ENCODE measurements at regions not wholly inside any gene's neighbourhood (a gene's known extent, or its start where the extent isn't known, plus 50 kb on each side); places are given as distances from the start of the nearest gene placed in this dataset.

GRCh38 chr3:153080778-153081240, 81.2 kb upstream of the RAP2B start:
- TF ChIP-seq, protein P1, sequence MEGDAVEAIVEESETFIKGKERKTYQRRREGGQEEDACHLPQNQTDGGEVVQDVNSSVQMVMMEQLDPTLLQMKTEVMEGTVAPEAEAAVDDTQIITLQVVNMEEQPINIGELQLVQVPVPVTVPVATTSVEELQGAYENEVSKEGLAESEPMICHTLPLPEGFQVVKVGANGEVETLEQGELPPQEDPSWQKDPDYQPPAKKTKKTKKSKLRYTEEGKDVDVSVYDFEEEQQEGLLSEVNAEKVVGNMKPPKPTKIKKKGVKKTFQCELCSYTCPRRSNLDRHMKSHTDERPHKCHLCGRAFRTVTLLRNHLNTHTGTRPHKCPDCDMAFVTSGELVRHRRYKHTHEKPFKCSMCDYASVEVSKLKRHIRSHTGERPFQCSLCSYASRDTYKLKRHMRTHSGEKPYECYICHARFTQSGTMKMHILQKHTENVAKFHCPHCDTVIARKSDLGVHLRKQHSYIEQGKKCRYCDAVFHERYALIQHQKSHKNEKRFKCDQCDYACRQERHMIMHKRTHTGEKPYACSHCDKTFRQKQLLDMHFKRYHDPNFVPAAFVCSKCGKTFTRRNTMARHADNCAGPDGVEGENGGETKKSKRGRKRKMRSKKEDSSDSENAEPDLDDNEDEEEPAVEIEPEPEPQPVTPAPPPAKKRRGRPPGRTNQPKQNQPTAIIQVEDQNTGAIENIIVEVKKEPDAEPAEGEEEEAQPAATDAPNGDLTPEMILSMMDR (optimal IDR thresholded peaks at IDR 0.05 in 1 of 3, IDR thresholded peaks at IDR 0.05 in 1 of 3, conservative IDR thresholded peaks at IDR 0.05 in 1 of 3; ENCODE audit: extremely low read depth in 1 of 3, insufficient read depth in 2 of 3, low read length in 3 of 3): no peak
- TF ChIP-seq EZH2 (IDR thresholded peaks at IDR 0.05; ENCODE audit: low read length): no peak
